HG03103 (cell line): ENCODE measurements at regions not wholly inside any gene's neighbourhood (a gene's known extent, or its start where the extent isn't known, plus 50 kb on each side); places are given as distances from the start of the nearest gene placed in this dataset.
"Not testable (repeated sequence)": the region's sequence is repeated elsewhere in the genome, so short reads cannot be mapped to it uniquely, and the experiment has no call there.

Experiments
- ATAC-seq: cut with Tn5 transposase; IDR thresholded peaks from one replicate; pipeline ENCODE4 v1.9.1; 2021; ENCODE audit warnings: low read depth; ENCODE audit not compliant: unreplicated experiment

DNA sequence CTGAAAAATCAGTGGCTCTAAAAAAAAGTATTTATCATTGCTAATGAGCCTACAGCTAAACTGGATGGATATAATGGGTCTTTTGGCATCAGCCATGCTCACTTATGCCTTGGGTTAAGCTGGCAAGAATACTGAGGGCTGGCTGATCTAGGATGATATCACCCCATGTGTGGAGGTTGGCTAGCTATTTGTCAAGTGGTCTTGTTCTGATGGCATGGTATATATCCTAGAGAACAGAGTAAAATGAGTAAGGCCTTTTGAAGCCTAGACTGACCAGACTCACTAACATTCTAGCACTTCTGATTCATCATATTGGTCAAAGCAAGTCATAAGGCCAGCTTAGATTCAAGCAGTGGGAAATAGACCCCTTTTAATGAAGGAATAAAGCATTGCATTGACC lies 383.0 kb downstream of the SLITRK1 start:
- no peak for ATAC-seq

DNA sequence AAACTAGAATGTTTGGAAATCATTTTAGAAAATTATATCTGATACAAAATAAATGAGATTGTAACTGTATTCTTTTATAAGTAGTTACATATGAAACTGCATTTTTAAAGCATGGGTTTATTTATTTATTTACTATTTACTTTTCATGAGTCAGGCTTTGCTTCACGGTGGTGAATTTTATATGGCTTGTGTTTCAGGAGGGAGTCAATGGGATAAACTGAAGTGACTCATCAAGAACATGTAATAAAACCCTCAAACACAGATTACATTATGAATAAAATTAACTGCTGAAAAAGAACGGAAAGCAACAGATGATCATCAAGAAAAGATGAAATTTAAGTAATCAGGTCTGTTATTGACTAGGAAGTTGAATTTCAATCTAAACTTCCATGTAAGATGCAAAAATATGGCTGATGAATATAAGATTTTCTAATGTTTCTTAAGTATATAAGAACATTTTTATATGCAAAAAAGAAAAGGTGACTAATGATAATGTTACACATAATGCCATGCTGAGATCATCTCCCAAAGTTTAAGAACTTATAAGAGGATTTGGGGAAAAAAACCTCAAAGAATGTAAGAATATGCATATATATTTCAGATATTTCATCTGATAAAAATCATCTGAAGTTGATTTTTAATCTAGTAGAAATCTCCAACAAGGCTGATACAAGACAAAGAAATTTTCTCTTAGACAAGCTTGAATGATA lies 383.6 kb downstream of the SLITRK1 start:
- no peak for ATAC-seq

- no peak for ATAC-seq
These were observed 384.2 kb downstream of the SLITRK1 start for GRCh38 chr13:83498045-83498444.

- ATAC-seq = no peak
These were observed 385.8 kb downstream of the SLITRK1 start for GRCh38 chr13:83496501-83496900.

- no peak for ATAC-seq
These were observed 397.2 kb downstream of the SLITRK1 start for GRCh38 chr13:83485101-83485500.

DNA sequence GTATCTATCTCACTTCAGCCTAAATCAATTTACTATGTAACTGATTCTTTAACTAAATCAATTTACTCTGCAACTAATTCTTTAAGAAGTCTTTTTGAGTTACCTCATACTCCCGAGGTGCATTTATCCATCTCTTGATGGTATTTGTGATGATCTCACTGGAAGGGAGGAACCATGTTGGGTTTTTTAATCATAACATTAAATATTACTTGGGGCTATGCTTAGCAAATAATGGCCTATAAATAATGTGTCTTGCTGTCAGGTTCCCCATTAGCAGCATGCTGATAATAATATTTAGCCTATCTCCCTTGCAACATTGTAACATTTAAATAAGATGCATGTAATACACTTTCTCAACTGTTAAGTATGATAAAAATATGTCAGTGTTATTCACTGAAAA lies 411.3 kb downstream of the SLITRK1 start:
- no peak for ATAC-seq

DNA sequence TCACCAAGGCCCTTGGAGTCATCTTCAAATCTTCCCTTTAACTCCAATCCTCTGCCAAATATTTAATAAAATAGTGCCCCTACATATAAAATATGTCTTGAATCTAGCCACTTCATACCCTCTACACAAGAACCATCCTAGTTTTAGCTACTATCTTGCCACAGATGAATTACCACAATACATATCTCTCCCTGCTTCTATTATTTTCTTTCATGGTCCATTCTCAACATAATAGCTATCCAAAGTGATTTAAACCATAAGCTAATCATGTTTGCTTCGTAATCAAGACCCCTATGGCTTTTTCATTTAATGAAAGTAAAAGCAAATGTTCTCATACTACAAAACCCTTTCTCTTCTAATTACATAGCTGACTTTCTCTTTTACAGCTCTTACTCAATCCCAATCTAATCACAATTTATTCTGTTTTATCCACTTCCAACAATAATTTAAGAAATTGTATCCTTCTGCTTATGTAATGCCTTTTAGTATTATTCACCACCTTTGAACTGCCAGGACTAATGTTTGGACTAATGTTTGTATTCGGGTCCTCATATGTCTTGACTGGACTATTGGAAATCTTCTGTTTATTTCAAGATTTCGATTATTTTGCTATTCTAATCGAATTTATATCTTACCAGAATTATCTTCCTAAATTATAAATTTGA lies 412.0 kb downstream of the SLITRK1 start:
- ATAC-seq = no peak

DNA sequence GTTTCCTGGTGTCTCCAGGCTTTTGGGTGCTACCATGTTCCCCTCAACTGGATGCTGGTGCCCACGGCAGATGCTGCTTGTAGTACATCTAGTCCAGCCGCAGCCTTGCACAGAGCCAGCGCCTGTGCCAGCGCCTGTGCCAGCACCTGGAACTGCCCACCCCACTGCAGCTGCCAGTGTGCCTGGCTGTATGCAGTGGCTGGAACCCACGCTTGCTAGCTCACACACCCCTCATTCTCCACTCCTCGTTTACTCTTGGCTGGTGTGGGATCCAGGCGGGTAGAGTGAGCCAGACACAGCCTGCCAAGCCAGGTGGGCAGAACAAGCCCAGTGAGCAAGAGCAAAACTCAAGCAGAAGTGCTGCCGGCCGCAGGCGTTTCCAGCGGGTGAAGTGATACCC lies 428.6 kb downstream of the SLITRK1 start:
- no peak for ATAC-seq

- no peak for ATAC-seq
These were observed 429.0 kb downstream of the SLITRK1 start for GRCh38 chr13:83453300-83453699.

GRCh38 chr13:83452292-83452950 lies 429.9 kb downstream of the SLITRK1 start:
- no peak for ATAC-seq

DNA sequence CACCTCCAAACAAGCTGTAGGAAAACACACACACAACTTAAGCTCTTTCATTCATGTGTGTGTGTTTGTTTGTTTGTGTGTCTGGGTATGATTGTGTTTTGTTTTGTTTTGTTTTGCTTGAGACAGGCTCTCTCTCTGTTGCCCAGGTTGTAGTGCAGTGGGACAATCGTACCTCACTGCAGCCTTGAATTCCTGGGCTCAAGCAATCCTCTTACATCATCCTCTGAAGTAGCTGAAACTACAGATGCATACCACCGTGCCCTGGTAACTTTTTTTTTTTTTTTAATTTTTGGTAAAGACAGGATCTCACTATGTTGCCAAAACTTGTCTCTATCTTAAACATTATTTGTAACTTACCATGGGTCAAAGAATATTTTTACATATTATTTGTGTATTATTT lies 431.7 kb downstream of the SLITRK1 start:
- ATAC-seq = no peak

DNA sequence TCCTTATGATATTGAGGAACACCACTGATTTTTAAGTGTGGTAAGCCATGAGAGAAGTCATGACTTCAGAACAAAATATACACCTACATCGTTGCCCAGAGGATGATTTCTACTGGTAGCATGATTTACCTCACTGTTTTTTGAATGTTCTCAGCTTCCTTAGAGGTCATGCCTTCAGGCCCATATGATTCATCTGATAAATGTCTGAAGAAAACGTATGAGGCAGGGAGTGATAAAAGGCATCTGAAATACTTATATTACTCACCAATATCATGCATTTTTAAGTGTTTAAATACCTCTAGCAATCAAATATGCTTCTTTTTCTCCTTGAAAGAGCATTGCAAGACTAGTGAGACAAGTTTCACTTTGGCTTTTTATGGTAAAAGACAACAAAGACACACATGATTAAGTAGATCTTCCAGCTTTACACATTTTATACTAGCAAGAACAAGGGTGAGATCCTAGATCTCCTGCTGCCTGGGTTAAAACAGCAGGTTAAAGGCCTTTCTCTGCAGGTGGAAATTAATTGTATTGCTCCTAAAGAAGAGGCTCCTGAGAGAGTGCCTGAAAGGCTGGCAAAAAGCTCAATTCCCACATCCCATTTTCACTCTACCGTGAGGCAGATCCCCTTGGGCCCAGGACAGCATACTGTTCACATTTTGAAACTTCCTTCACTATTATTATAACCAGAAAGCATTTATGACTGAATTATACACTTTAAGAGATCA lies 432.4 kb downstream of the SLITRK1 start:
- no peak for ATAC-seq

- ATAC-seq = no peak
These were observed 441.8 kb downstream of the SLITRK1 start for GRCh38 chr13:83440465-83440864.

GRCh38 chr13:83439464-83439863 lies 442.8 kb downstream of the SLITRK1 start:
- ATAC-seq = not testable (repeated sequence)

DNA sequence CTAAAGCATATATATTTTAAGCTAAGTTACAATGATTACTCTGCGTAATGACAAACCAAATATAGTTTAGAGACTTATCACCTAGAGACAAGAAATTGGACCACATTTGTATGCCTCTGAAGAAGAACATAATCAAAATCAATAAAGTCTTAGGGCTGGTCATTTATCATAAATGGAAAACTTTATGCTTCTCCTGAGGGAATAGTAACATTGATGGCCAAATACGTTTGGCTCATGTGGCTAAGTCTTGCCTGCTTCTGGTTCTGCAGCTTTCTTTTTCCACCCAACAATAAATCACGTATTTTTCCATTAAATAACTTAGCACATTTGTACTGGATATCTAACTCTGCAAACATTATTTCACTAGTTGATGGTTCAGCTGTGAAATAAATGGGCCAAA lies 458.4 kb downstream of the SLITRK1 start:
- ATAC-seq = no peak

DNA sequence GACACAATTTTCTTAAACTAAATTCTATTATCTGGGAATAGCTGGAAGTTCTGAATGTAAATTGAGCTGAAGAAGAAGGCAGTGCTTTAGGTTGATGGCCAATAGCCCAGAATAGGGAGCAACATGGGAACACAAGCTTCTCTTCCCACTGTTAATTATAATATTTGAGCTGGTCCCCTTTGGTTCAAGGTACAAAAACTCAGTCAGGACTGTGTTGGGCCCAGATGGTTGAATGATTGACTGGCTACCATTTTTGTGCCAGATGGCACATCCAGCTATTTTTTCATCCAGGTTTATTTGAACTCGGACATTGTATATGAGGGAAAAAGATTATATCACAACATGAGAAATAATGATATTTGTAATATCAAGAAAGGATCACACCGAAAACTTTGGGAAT lies 458.9 kb downstream of the SLITRK1 start:
- no peak for ATAC-seq

DNA sequence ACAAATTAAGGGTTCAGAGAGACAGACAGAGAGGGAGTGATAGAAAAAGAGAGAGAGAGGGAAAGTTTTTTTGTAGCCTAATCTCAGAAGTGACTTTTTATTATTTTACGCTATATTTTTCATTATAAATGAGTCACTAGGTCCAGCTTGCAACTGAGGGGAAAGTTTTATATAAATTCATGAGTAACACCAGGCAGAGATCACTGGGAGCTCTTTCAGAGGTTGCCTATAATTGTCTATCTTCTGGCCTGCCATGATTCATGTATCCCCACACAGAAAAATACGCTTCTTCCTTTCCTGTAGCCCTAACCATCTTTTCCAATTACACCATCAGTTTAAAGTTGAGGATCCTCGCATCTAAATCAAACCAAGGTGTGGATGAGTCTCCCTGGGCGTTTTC lies 467.9 kb downstream of the SLITRK1 start:
- no peak for ATAC-seq

DNA sequence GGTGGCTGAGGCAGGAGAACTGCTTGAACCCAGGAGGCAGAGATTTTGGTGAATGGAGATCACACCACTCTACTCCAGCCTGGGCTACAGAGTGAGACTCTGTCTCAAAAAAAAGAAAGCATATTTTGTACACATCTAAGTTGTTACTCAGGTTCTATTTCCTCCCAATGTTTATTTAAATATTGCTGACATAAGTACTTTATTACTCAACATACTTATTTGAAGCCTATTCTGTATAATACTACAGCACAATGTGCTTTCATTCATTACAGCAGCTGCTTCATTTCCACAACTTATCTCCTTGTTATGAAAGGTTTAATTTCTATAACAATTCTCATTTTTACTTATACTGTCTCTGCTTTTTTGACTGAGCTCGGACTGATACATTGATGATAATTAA lies 495.7 kb downstream of the SLITRK1 start:
- ATAC-seq = no peak

DNA sequence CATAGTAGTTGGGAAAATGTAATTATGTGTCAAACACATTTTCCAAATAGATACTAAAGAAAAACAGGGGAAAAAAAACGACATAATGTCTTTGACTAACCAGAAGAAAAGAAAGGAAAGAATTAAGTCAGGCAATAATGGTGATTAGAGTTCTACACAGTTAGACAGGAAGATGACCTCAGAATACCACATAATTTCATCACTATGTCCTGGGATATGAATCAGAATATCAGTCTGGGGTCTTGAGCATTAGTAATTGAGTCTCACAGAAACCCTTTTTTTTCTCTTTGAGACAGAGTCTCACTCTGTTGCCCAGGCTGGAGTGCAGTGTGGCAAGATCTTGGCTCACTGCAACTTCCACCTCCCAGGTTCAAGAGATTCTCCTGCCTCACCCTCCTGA lies 503.4 kb downstream of the SLITRK1 start:
- no peak for ATAC-seq

DNA sequence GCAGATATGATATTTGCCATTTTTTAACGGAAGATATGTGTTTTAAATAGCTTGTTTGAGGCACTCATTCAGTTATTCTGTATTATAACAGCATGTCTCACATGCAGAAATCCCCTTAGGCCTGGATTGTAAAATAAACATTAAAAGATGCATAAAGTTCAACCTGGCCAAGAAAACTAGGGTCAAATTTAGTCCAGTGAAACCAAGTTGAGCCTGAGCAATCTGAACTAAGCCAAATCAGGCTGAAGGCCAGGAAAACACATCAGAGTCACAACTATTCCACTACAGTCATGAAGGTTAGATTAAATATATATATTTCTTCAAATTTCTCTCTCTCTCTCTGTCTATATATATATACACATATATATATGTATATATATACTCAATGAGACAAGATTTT lies 504.8 kb downstream of the SLITRK1 start:
- ATAC-seq = no peak

GRCh38 chr13:83372786-83373185 lies 509.5 kb downstream of the SLITRK1 start:
- no peak for ATAC-seq
